ENCODE measurements at regions not wholly inside any gene's neighbourhood (a gene's known extent, or its start where the extent isn't known, plus 50 kb on each side); places are given as distances from the start of the nearest gene placed in this dataset.

DNA sequence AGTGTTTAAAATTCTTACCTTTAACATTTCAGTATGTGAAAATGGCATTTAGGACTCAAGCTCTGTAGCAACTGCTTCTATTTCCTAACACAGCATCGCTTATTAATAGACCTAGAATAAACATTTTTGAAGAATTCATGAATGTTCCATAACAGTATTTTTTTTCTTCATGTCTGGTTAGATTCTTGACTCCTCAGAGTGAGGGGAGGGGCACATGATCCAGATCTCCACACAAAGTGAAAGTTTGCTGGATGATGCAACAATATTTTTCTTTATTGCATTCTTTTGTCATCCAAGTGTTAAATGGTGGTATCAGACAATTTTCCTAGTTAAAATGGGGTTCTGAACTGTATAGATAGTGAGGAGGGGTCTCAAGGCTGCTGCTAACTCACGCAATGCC, 130.8 kb upstream of the MAN2A1 start:
- TF ChIP-seq CTCF (IDR thresholded peaks at IDR 0.05; ENCODE audit: low read depth, low read length, poor library complexity, severe bottlenecking) = no peak
- no peak for TF ChIP-seq EZH2phosphoT487 (IDR thresholded peaks at IDR 0.05; ENCODE audit: borderline replicate concordance, low read length)

Data from DOHH2 (cell line).